T-cell (primary cell): ENCODE measurements at regions not wholly inside any gene's neighbourhood (a gene's known extent, or its start where the extent isn't known, plus 50 kb on each side); places are given as distances from the start of the nearest gene placed in this dataset.

Source experiments
- ATAC-seq, 4 experiments: fragments of 200-7000 bp in 3 of 4; fragments of 150-1000 bp in 1 of 4; cut with Tn5 transposase; replicated peaks in 1 of 4; 1 replicate in 3 of 4; 2 replicates in 1 of 4; pipeline ENCODE4 v1.10.0; 2021; ENCODE audit warnings: moderate library complexity in 3 of 4, mild to moderate bottlenecking in 2 of 4, moderate number of reproducible peaks in 1 of 4
- CTCF ChIA-PET, 2 donors: fragments of 300-600 bp; sonication (Branson Sonifier 250); formaldehyde crosslinking; loops; one replicate each; lab custom pipeline; 2022; ENCODE audit warnings: antibody characterized with exemption in 2 of 2; lab: Charles Lee
- POLR2A ChIA-PET, 2 donors: fragments of 300-600 bp; sonication (Branson Sonifier 250); formaldehyde crosslinking; loops; one replicate each; lab custom pipeline; 2022; ENCODE audit warnings: antibody characterized with exemption in 2 of 2; lab: Charles Lee
- DNase-seq, 35 experiments: peaks; one replicate each; pipeline versions ENCODE4 v3.0.0 to v3.0.0-alpha.2; 2013 to 2023
- H3K27ac ChIP-seq: one replicate; pipeline ENCODE4 v1.5.1; 2013; ENCODE audit warnings: low read length
- H3K27me3 ChIP-seq, 2 experiments: replicated peaks in 1 of 2; 1 replicate in 1 of 2; 2 replicates in 1 of 2; pipeline versions ENCODE4 v1.6.1 to v1.7.0; 2013; ENCODE audit warnings: low read length in 1 of 2, mixed read lengths in 1 of 2; ENCODE audit not compliant: control insufficient read depth in 2 of 2, insufficient read depth in 2 of 2; ENCODE audit errors: extremely low read depth in 1 of 2
- H3K36me3 ChIP-seq, 2 donors: 1 replicate in 1 of 2; 2 replicates in 1 of 2; pipeline versions ENCODE4 v1.6.1 to v1.7.0; 2013; ENCODE audit warnings: low read length in 1 of 2; ENCODE audit not compliant: control insufficient read depth in 2 of 2, insufficient read depth in 1 of 2; ENCODE audit errors: extremely low read depth in 1 of 2
- H3K4me1 ChIP-seq, 2 experiments: 1 replicate in 1 of 2; 2 replicates in 1 of 2; pipeline versions ENCODE4 v1.6.1 to v1.7.0; 2013; ENCODE audit warnings: low read length in 2 of 2, mixed read lengths in 1 of 2; ENCODE audit not compliant: insufficient read depth in 2 of 2, control insufficient read depth in 1 of 2; ENCODE audit errors: extremely low read depth in 1 of 2
- H3K4me3 ChIP-seq, 2 donors: 1 replicate in 1 of 2; 2 replicates in 1 of 2; pipeline versions ENCODE4 v1.5.1 to v1.7.0; 2013; ENCODE audit warnings: mild to moderate bottlenecking in 2 of 2, low read length in 1 of 2, moderate library complexity in 1 of 2; ENCODE audit not compliant: control insufficient read depth in 1 of 2; ENCODE audit errors: extremely low read depth in 1 of 2
- H3K9me3 ChIP-seq: 2 replicates; pipeline ENCODE4 v1.7.0; 2013
- H3K27ac Mint-ChIP-seq, 2 donors: one replicate each; pipeline ENCODE4 v1.8.0; 2020 to 2021; ENCODE audit warnings: mild to moderate bottlenecking in 2 of 2, mixed read lengths in 2 of 2
- H3K27me3 Mint-ChIP-seq, 2 donors: one replicate each; pipeline ENCODE4 v1.8.0; 2021 to 2022; ENCODE audit warnings: mixed read lengths in 2 of 2
- H3K36me3 Mint-ChIP-seq: one replicate; pipeline ENCODE4 v1.8.0; 2021; ENCODE audit warnings: mixed read lengths
- H3K4me1 Mint-ChIP-seq, 3 donors: one replicate each; pipeline ENCODE4 v1.8.0; 2020 to 2022; ENCODE audit warnings: mixed read lengths in 3 of 3, mild to moderate bottlenecking in 1 of 3
- H3K4me3 Mint-ChIP-seq, 3 donors: one replicate each; pipeline ENCODE4 v1.8.0; 2020 to 2022; ENCODE audit warnings: mild to moderate bottlenecking in 3 of 3, mixed read lengths in 3 of 3, moderate library complexity in 3 of 3
- H3K9me3 Mint-ChIP-seq, 3 donors: one replicate each; pipeline ENCODE4 v1.8.0; 2020 to 2022; ENCODE audit warnings: mixed read lengths in 3 of 3
- WGBS: methylation state at CpG from one replicate; pipeline ENCODE4 v1.1.5; 2013; ENCODE audit warnings: missing lambda C conversion rate; ENCODE audit not compliant: insufficient coverage; 5-methylcytosine and 5-hydroxymethylcytosine counted together

GRCh38 chr6:55696501-55696900 is 117.5 kb upstream of the HMGCLL1 start:
- H3K27ac ChIP-seq = no peak overlapping the region
- no peak for DNase-seq
- H3K27me3 ChIP-seq = no peaks in the 10 kb centered on the region
- peaks cover 8 to 13% (median 9%) of the 10 kb centered on the region in 3 donors for H3K9me3 Mint-ChIP-seq
- H3K36me3 Mint-ChIP-seq = no peaks in the 10 kb centered on the region
- no peaks in the 10 kb centered on the region for H3K4me1 Mint-ChIP-seq
- H3K4me1 ChIP-seq = no peaks in the 10 kb centered on the region
- no peak overlapping the region for H3K4me3 Mint-ChIP-seq
- CTCF ChIA-PET = no interaction called here
- no CpG with 5 or more reads among the region's 2 CpGs for WGBS
- H3K4me3 ChIP-seq = no peak overlapping the region
- no peaks in the 10 kb centered on the region for H3K36me3 ChIP-seq
- H3K27ac Mint-ChIP-seq = no peak overlapping the region
- POLR2A ChIA-PET = no interaction called here
- H3K9me3 ChIP-seq = no peaks in the 10 kb centered on the region
- no peak for ATAC-seq
- no peaks in the 10 kb centered on the region for H3K27me3 Mint-ChIP-seq

GRCh38 chr6:55696041-55696440 is 117.0 kb upstream of the HMGCLL1 start:
- H3K36me3 Mint-ChIP-seq = no peaks in the 10 kb centered on the region
- H3K4me3 Mint-ChIP-seq = no peak overlapping the region
- H3K9me3 ChIP-seq = no peaks in the 10 kb centered on the region
- CTCF ChIA-PET = no interaction called here
- H3K4me3 ChIP-seq = no peak overlapping the region
- no peak for DNase-seq
- H3K27me3 ChIP-seq = no peaks in the 10 kb centered on the region
- ATAC-seq = no peak
- no peak overlapping the region for H3K27ac ChIP-seq
- H3K27ac Mint-ChIP-seq = no peak overlapping the region
- H3K4me1 ChIP-seq = no peaks in the 10 kb centered on the region
- H3K27me3 Mint-ChIP-seq = no peaks in the 10 kb centered on the region
- no peaks in the 10 kb centered on the region for H3K36me3 ChIP-seq
- no CpG with 5 or more reads among the region's 2 CpGs for WGBS
- POLR2A ChIA-PET = no interaction called here
- H3K9me3 Mint-ChIP-seq = peaks cover 11 to 13% (median 13%) of the 10 kb centered on the region in 3 donors
- H3K4me1 Mint-ChIP-seq = no peaks in the 10 kb centered on the region

- no peak for DNase-seq
- ChIA-PET CTCF (no interaction called here), POLR2A (no interaction called here)
- H3K4me3 ChIP-seq = no peak overlapping the region
- Mint-ChIP-seq H3K9me3 (peaks cover 11 to 14% (median 12%) of the 10 kb centered on the region in 3 donors), H3K4me1 (no peaks in the 10 kb centered on the region), H3K36me3 (no peaks in the 10 kb centered on the region), H3K27me3 (no peaks in the 10 kb centered on the region), H3K27ac (no peak overlapping the region), H3K4me3 (no peak overlapping the region)
- H3K9me3 ChIP-seq = no peaks in the 10 kb centered on the region
- no peaks in the 10 kb centered on the region for H3K27me3 ChIP-seq
- ATAC-seq = no peak
- no peak overlapping the region for H3K27ac ChIP-seq
- H3K4me1 ChIP-seq = no peaks in the 10 kb centered on the region
- H3K36me3 ChIP-seq = no peaks in the 10 kb centered on the region
These were observed 115.8 kb upstream of the HMGCLL1 start for GRCh38 chr6:55694759-55695158.

GRCh38 chr6:55694148-55694547 is 115.2 kb upstream of the HMGCLL1 start:
- 67% methylated on average over 1 of the region's 2 CpGs for WGBS
- H3K27ac ChIP-seq = no peak overlapping the region
- no peaks in the 10 kb centered on the region for H3K9me3 ChIP-seq
- no peak overlapping the region for H3K4me3 ChIP-seq
- H3K27ac Mint-ChIP-seq = no peak overlapping the region
- ATAC-seq (no peak), DNase-seq (no peak)
- POLR2A ChIA-PET = no interaction called here
- no peaks in the 10 kb centered on the region for H3K27me3 Mint-ChIP-seq
- H3K4me1 ChIP-seq = no peaks in the 10 kb centered on the region
- no peaks in the 10 kb centered on the region for H3K4me1 Mint-ChIP-seq
- no peak overlapping the region for H3K4me3 Mint-ChIP-seq
- CTCF ChIA-PET = no interaction called here
- H3K27me3 ChIP-seq = no peaks in the 10 kb centered on the region
- no peaks in the 10 kb centered on the region for H3K36me3 ChIP-seq
- H3K9me3 Mint-ChIP-seq = peaks cover 6 to 12% (median 9%) of the 10 kb centered on the region in 3 donors
- no peaks in the 10 kb centered on the region for H3K36me3 Mint-ChIP-seq

- Histone ChIP-seq H3K27ac (no peak overlapping the region), H3K4me1 (no peaks in the 10 kb centered on the region), H3K36me3 (no peaks in the 10 kb centered on the region), H3K27me3 (no peaks in the 10 kb centered on the region), H3K4me3 (no peak overlapping the region), H3K9me3 (no peaks in the 10 kb centered on the region)
- WGBS = 66% methylated on average over 2 of the region's 3 CpGs
- DNase-seq (no peak), ATAC-seq (no peak)
- no peaks in the 10 kb centered on the region for H3K27me3 Mint-ChIP-seq
- H3K36me3 Mint-ChIP-seq = no peaks in the 10 kb centered on the region
- peaks cover 3 to 11% (median 3%) of the 10 kb centered on the region in 3 donors for H3K9me3 Mint-ChIP-seq
- POLR2A ChIA-PET = no interaction called here
- no peak overlapping the region for H3K27ac Mint-ChIP-seq
- no peak overlapping the region for H3K4me3 Mint-ChIP-seq
- no peaks in the 10 kb centered on the region for H3K4me1 Mint-ChIP-seq
- CTCF ChIA-PET = no interaction called here
These were observed 100.5 kb upstream of the HMGCLL1 start for GRCh38 chr6:55679503-55679902.

- H3K9me3 ChIP-seq = no peaks in the 10 kb centered on the region
- DNase-seq = no peak
- Mint-ChIP-seq H3K4me3 (no peak overlapping the region), H3K9me3 (peaks cover 0 to 11% (median 3%) of the 10 kb centered on the region in 3 donors), H3K27me3 (no peaks in the 10 kb centered on the region), H3K36me3 (no peaks in the 10 kb centered on the region), H3K27ac (no peak overlapping the region), H3K4me1 (no peaks in the 10 kb centered on the region)
- H3K27ac ChIP-seq = no peak overlapping the region
- no CpG with 5 or more reads among the region's 8 CpGs for WGBS
- no peak for ATAC-seq
- H3K4me3 ChIP-seq = no peak overlapping the region
- ChIA-PET POLR2A (no interaction called here), CTCF (no interaction called here)
- no peaks in the 10 kb centered on the region for H3K27me3 ChIP-seq
- no peaks in the 10 kb centered on the region for H3K4me1 ChIP-seq
- no peaks in the 10 kb centered on the region for H3K36me3 ChIP-seq
These were observed 99.6 kb upstream of the HMGCLL1 start for GRCh38 chr6:55678330-55679224.
